ENCODE measurements at regions not wholly inside any gene's neighbourhood (a gene's known extent, or its start where the extent isn't known, plus 50 kb on each side); places are given as distances from the start of the nearest gene placed in this dataset.

- no peak for DNase-seq
Observed at GRCh38 chr18:67951137-67951536, 434.6 kb upstream of the DSEL start.

DNA sequence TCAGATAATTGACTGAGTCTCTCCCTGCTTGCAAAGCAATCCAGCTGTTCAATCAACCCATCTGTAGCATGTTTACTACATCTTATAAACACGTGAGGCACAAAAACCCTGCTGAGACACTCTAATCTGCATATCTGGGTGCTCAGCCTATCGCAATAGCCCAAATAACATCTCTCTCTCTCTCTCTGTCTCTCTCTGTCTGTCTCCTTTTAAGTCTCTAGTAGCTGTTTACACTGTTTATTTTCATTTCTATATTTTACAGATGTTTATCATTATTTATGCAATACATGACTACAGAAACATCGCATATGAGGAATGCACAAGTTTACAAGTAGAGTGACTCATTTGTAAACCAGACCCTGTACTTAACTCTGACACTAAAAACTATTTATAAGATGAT is 422.1 kb upstream of the DSEL start:
- DNase-seq = no peak

GRCh38 chr18:67935638-67936037 is 419.1 kb upstream of the DSEL start:
- DNase-seq = no peak

DNA sequence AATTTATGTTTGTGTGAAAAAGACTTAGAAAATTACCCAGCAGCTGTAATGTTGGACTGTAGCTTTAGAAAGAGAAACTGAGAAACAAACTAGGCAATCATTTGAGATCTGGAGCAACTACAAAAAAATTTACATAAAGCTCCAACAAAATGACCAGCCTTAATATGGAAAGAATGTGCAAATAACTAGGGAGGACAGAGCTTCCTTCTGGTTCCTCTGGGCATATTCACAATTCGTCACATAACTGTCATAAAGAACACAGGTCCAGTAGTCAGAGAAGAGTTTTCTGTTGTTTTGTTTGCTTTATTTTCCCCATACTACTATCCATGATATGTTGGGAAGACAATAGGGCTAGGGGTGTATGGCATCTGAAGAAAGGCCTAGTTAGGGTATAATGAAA is 416.8 kb upstream of the DSEL start:
- DNase-seq = no peak

DNA sequence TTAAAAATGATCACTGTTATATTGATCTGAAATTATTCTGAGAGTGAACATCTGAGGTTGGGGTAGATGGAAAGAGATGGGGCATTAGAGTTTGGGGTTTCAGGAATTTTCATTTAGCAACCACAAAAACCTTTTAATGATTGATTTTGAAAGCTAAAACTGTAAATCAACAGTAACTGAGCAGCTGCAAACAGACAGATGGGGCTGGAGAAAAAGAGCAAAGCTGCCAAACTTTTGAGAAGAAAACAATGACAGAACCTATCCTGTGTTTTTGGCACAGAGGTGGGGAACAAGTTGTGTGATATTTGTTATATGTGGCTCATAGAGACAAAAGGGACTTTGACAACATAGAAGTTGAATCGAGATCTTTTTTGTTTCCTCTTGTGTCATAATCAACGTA is 415.8 kb upstream of the DSEL start:
- no peak for DNase-seq

GRCh38 chr18:67926929-67927864 is 410.7 kb upstream of the DSEL start:
- no peak for DNase-seq

DNA sequence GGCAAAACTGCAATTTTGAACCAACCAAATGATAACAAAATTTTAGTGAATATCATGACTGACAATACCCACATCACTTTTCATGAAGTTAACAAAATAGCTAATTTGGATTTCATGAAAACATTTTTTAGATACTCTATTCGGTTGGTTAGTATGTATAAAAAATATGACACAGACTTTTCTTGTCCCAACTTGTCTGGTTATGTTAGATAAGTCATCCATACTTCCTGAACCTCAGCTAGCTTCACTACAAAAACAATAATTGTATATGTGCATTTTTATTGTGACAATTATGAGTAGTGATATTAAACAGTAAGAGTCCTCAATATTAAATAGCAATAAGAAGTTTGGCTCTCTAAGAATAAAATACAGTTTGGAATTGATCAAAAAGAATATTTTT is 408.1 kb upstream of the DSEL start:
- no peak for DNase-seq

GRCh38 chr18:67919316-67919715 is 402.8 kb upstream of the DSEL start:
- DNase-seq = no peak

DNA sequence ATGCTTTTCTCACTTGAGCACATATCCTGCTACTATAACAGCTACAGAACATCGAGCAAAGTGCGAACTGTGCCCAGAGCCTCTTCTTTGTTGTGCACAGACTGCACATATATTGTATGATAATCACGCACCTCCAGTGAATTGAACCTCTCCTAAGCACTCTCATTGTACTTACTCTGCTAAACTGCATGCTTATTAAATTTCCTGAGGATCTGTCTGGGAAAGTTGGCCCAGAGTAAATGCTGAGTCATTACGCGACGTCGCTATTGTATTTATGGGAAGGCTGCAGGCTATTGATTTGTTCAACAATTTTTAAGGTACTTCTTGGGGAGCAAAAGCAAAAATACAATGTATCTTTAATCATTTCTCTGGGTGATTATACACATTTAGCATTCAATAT is 399.6 kb upstream of the DSEL start:
- no peak for DNase-seq

GRCh38 chr18:67913040-67913439 is 396.5 kb upstream of the DSEL start:
- DNase-seq = no peak

GRCh38 chr18:67901573-67901972 is 385.1 kb upstream of the DSEL start:
- DNase-seq = no peak

- no peak for DNase-seq
Observed at GRCh38 chr18:67896451-67896850, 379.9 kb upstream of the DSEL start.

- DNase-seq = no peak
Observed at GRCh38 chr18:67893916-67894315, 377.4 kb upstream of the DSEL start.

GRCh38 chr18:67876871-67877270 is 360.4 kb upstream of the DSEL start:
- DNase-seq = no peak

- no peak for DNase-seq
Observed at GRCh38 chr18:67875944-67876343, 359.4 kb upstream of the DSEL start.

GRCh38 chr18:67875060-67875459 is 358.5 kb upstream of the DSEL start:
- no peak for DNase-seq

- DNase-seq = no peak
Observed at GRCh38 chr18:67865400-67865799, 348.9 kb upstream of the DSEL start.

DNA sequence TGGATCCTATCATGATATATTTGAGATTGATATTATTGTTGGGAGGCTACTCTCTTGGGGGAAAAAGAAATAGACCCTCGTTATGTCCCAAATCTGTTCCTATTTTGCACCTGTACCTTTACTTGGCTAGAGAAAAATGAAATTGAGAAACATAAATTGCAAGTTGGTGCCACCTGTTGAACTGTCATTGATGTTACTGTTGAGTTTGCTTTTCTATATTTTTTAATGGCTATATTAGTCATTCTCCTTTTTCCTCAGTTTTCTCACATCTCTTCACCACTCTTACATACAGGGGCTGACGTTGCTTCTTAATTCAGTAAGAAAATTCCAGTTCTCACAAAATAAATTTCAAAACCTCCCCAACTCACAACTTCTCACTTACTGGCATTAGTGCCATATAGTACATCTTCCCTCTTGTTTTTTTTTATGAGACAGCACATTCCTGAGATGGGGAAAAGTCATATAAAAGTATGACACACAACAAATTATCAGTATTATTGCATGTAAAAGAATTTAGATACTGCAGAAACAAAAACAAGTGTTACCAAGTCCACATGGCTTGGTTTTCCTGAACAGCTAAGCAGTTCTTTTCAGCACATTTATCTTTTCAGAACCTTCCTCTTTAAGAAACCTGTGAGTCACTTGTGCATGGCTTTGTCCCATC is 348.3 kb upstream of the DSEL start:
- DNase-seq = no peak

DNA sequence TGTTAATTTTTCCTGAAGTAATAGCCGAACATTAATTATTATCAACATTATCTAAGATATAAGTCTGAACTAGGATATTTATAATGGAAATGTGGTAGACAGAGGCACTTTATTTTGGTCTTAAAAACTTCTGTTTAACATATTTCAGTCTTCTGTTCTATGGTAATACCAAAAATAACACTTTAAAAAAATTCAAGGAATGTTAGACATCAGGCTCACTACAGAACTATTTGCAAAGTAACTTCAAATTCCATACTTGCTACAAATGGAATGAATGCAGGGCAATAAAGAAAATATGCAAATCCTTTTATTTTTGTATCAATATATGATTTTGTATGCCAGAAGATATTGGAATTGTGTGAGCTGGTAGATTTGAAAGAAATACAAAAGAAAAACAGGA is 345.5 kb upstream of the DSEL start:
- DNase-seq = no peak

- no peak for DNase-seq
Observed at GRCh38 chr18:67854340-67854739, 337.8 kb upstream of the DSEL start.

DNA sequence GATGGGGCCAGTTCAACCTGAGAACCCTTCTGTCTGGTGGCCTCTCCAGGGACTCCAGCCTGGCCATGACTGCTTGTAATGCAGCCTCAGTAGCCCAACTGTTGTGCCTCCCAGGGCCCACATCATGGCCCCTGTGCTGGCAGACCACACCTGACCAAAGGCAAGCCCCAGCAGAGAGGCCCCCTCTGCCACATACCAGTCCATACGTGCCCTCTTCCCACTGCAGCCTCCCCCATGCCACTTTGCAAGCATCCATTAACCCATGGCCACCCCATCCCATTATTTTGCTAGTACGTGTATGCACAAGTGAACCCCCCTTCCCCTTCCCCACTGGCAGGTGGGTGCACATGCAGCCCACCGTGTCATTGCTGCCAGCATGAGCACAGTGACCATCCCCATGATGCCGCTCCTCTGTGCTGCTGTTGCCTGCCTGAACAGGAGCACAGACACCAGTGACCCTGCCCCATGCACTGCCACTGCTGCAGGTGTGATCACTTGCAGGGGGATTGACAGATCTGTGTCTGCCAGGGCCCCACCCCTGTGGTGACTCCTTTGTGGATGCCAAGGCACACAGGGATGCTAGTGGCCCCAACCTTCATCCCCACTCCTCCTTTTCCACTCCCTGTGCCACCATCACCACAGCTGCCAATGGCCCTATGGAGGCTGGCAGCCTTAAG is 330.0 kb upstream of the DSEL start:
- DNase-seq = no peak

DNA sequence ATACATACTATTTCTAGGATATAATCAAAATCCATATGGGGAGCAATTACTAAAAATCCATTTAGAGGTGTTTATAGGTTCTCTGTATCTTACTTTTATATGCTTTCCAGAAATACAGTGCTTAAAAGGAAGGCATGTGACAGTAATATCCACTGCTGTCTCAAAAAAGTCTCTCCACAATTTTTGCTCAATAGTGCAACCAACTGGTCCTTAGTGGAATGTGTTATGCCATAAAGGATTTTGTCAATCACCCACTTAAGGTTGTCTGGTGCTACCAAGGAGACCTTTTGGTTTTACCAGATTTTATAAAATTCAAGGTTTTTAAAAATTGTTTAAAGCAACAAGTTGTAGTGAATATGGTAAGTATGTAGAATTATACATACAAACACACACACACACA is 328.5 kb upstream of the DSEL start:
- no peak for DNase-seq

DNA sequence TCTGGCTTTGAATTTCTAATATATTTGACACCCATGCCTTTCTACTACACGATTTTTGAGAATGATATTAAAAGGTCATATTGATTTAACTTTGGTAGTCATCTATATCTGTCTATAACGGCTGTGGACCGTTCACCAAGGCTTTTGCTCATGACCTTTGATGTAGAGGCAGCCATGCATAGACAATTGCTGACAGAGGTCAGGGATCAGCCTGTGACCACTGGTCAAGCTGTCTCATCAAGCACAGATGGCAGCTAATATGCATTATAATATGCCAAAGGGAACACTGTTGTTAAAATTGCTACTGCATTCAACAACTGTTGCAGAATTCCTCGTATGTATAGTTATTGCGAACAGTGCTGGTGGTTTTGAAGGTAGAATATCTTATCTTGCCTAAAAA is 323.9 kb upstream of the DSEL start:
- DNase-seq = no peak

GRCh38 chr18:67818432-67818831 is 301.9 kb upstream of the DSEL start:
- no peak for DNase-seq

Measured in NCI-H510A (cell line).